ENCODE measurements at regions not wholly inside any gene's neighbourhood (a gene's known extent, or its start where the extent isn't known, plus 50 kb on each side); places are given as distances from the start of the nearest gene placed in this dataset.

GRCh38 chr3:4099607-4100006 is 203.6 kb upstream of the SETMAR start:
- TF ChIP-seq POLR2AphosphoS5 (IDR thresholded peaks at IDR 0.05), result no peak
- TF ChIP-seq CTCF (IDR thresholded peaks at IDR 0.05), result no peak
